ENCODE measurements at regions not wholly inside any gene's neighbourhood (a gene's known extent, or its start where the extent isn't known, plus 50 kb on each side); places are given as distances from the start of the nearest gene placed in this dataset.

- Mint-ChIP-seq H3K36me3 (ENCODE audit: insufficient read depth, unreplicated experiment) (no peaks in the 10 kb centered on the region), H3K27ac (ENCODE audit: unreplicated experiment) (no peak overlapping the region), H3K4me1 (ENCODE audit: low read depth, unreplicated experiment) (peaks cover 9% of the 10 kb centered on the region), H3K4me3 (ENCODE audit: low read depth, unreplicated experiment) (no peak overlapping the region), H3K27me3 (ENCODE audit: unreplicated experiment) (no peaks in the 10 kb centered on the region), H3K9me3 (ENCODE audit: low read depth, unreplicated experiment) (no peaks in the 10 kb centered on the region)
- intact Hi-C loops (cut with micrococcal nuclease; ENCODE audit: unreplicated experiment): loop anchor here (2.0 kb wide), 2 partner anchors 505 to 527 kb away; no protein-coding TSS in a partner anchor
- TF ChIP-seq CTCF (IDR thresholded peaks at IDR 0.05; ENCODE audit: unreplicated experiment): no peak
- no TSS peak for BruUV-seq (replicated peaks)
- CTCF ChIA-PET: interaction anchor here (0.6 to 1.3 kb wide), 3 partner anchors 162 to 432 kb away, joined by 3 to 5 read pairs (median 3); no protein-coding TSS in a partner anchor
- DNase-seq: peak; percentile 18
Measured at GRCh38 chr14:25237845-25238244, 187.9 kb upstream of the STXBP6 start.

- no peak overlapping the region for H3K27ac Mint-ChIP-seq (ENCODE audit: unreplicated experiment)
- BruUV-seq (replicated peaks): no TSS peak
- intact Hi-C loops (cut with micrococcal nuclease; ENCODE audit: unreplicated experiment): no loop called here
Measured at GRCh38 chr14:25233613-25234012, 183.7 kb upstream of the STXBP6 start.

GRCh38 chr14:25231004-25231403, 181.1 kb upstream of the STXBP6 start:
- DNase-seq: no peak
- H3K4me3 Mint-ChIP-seq (ENCODE audit: low read depth, unreplicated experiment): no peak overlapping the region
- intact Hi-C loops (cut with micrococcal nuclease; ENCODE audit: unreplicated experiment): no loop called here
- no peaks in the 10 kb centered on the region for H3K4me1 Mint-ChIP-seq (ENCODE audit: low read depth, unreplicated experiment)
- TF ChIP-seq CTCF (IDR thresholded peaks at IDR 0.05; ENCODE audit: unreplicated experiment): no peak
- no peaks in the 10 kb centered on the region for H3K36me3 Mint-ChIP-seq (ENCODE audit: insufficient read depth, unreplicated experiment)
- H3K27me3 Mint-ChIP-seq (ENCODE audit: unreplicated experiment): peaks cover 12% of the 10 kb centered on the region
- H3K9me3 Mint-ChIP-seq (ENCODE audit: low read depth, unreplicated experiment): peaks cover 7% of the 10 kb centered on the region
- BruUV-seq (replicated peaks): no TSS peak
- H3K27ac Mint-ChIP-seq (ENCODE audit: unreplicated experiment): no peak overlapping the region
- CTCF ChIA-PET: no interaction called here

More at GRCh38 chr14:25233613-25234012, 183.7 kb upstream of the STXBP6 start:
- CTCF ChIA-PET: no interaction called here
- Mint-ChIP-seq H3K27me3 (ENCODE audit: unreplicated experiment) (no peaks in the 10 kb centered on the region), H3K36me3 (ENCODE audit: insufficient read depth, unreplicated experiment) (no peaks in the 10 kb centered on the region), H3K4me3 (ENCODE audit: low read depth, unreplicated experiment) (no peak overlapping the region), H3K9me3 (ENCODE audit: low read depth, unreplicated experiment) (no peaks in the 10 kb centered on the region), H3K4me1 (ENCODE audit: low read depth, unreplicated experiment) (peaks cover 9% of the 10 kb centered on the region)
- no peak for TF ChIP-seq CTCF (IDR thresholded peaks at IDR 0.05; ENCODE audit: unreplicated experiment)
- DNase-seq: no peak

GRCh38 chr14:25226214-25226613, 176.3 kb upstream of the STXBP6 start:
- H3K27me3 Mint-ChIP-seq (ENCODE audit: unreplicated experiment): peaks cover 41% of the 10 kb centered on the region
- H3K27ac Mint-ChIP-seq (ENCODE audit: unreplicated experiment): no peak overlapping the region
- intact Hi-C loops (cut with micrococcal nuclease; ENCODE audit: unreplicated experiment): no loop called here
- H3K36me3 Mint-ChIP-seq (ENCODE audit: insufficient read depth, unreplicated experiment): no peaks in the 10 kb centered on the region
- no peak overlapping the region for H3K4me3 Mint-ChIP-seq (ENCODE audit: low read depth, unreplicated experiment)
- H3K4me1 Mint-ChIP-seq (ENCODE audit: low read depth, unreplicated experiment): no peaks in the 10 kb centered on the region
- no peak for DNase-seq
- peaks cover 7% of the 10 kb centered on the region for H3K9me3 Mint-ChIP-seq (ENCODE audit: low read depth, unreplicated experiment)
- no TSS peak for BruUV-seq (replicated peaks)
- no peak for TF ChIP-seq CTCF (IDR thresholded peaks at IDR 0.05; ENCODE audit: unreplicated experiment)
- CTCF ChIA-PET: interaction anchor here (1.2 kb wide), 1 partner anchor 9 kb away, joined by 3 read pairs; no protein-coding TSS in a partner anchor

Data from Calu3 (cell line).